ENCODE measurements at regions not wholly inside any gene's neighbourhood (a gene's known extent, or its start where the extent isn't known, plus 50 kb on each side); places are given as distances from the start of the nearest gene placed in this dataset.

DNA sequence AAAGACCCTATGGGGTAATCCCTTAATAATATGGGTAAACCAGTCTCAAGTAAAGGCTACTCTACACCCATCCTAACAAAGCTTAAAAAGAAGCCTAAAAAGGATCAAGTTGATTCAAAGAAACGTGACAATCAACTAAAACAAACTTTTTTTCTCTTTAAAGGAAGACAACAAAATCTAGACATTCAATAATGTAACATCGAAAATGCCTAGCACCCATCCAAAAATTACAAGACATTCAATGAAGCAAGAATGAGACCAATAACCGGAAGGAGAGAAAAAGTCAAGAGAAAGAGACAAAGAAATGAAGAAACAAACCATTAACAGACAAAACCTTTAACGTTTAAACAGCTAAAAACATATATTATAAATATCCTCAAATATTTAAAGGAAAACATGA lies 143.8 kb upstream of the VASH1 start:
- H3K4me2 ChIP-seq (ENCODE audit: low read length), result no peak overlapping the region
- no peak for DNase-seq (ENCODE audit: low spot score)
- no peaks in the 10 kb centered on the region for H4K20me1 ChIP-seq (ENCODE audit: insufficient read depth, low read length)
- ChIA-PET CTCF (ENCODE audit: unreplicated experiment) (no interaction called here), POLR2A (no interaction called here)
- H3K4me1 ChIP-seq (ENCODE audit: insufficient read depth, low read length, poor library complexity, severe bottlenecking), result no peaks in the 10 kb centered on the region
- TF ChIP-seq, protein P1, sequence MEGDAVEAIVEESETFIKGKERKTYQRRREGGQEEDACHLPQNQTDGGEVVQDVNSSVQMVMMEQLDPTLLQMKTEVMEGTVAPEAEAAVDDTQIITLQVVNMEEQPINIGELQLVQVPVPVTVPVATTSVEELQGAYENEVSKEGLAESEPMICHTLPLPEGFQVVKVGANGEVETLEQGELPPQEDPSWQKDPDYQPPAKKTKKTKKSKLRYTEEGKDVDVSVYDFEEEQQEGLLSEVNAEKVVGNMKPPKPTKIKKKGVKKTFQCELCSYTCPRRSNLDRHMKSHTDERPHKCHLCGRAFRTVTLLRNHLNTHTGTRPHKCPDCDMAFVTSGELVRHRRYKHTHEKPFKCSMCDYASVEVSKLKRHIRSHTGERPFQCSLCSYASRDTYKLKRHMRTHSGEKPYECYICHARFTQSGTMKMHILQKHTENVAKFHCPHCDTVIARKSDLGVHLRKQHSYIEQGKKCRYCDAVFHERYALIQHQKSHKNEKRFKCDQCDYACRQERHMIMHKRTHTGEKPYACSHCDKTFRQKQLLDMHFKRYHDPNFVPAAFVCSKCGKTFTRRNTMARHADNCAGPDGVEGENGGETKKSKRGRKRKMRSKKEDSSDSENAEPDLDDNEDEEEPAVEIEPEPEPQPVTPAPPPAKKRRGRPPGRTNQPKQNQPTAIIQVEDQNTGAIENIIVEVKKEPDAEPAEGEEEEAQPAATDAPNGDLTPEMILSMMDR (conservative IDR thresholded peaks at IDR 0.05; ENCODE audit: low read length), result no peak
- TF ChIP-seq EZH2phosphoT487 (IDR thresholded peaks at IDR 0.05; ENCODE audit: borderline replicate concordance, low read depth, low read length), result no peak
- H3K9me3 ChIP-seq (ENCODE audit: low read length), result no peaks in the 10 kb centered on the region
- H3K27ac ChIP-seq (ENCODE audit: low read depth, low read length, poor library complexity, severe bottlenecking), result no peak overlapping the region
- intact Hi-C loops (cut with micrococcal nuclease; ENCODE audit: unreplicated experiment), result no loop called here
- BruUV-seq (replicated peaks), result no TSS peak
- no peak overlapping the region for H2AFZ ChIP-seq (ENCODE audit: low read length)
- no peaks in the 10 kb centered on the region for H3K9me2 ChIP-seq (ENCODE audit: insufficient read depth, low read length)
- no peaks in the 10 kb centered on the region for H3K36me3 ChIP-seq (ENCODE audit: insufficient read depth, low read length)
- H3K4me3 ChIP-seq (ENCODE audit: low read depth, low read length, poor library complexity, severe bottlenecking), result no peak overlapping the region
- H3K79me2 ChIP-seq (ENCODE audit: insufficient read depth, low read depth, low read length), result no peaks in the 10 kb centered on the region

DNA sequence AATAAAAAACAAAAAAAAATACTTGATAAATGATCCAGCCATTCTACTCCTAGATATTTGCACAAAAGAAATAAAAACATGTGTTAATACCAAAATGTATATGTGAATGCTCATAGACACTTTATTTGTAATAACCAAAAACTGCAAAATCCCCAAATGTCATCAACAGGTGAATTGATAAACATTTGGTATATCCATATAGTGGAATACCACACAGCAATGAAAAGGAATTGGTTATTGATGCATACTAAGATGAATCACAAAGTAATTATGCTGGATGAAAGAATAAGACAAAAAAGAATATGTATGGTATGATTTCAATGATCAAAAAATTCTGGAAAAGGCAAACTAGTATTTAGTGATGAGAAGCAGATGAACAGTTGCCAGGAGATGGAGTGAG lies 124.7 kb upstream of the VASH1 start:
- BruUV-seq (replicated peaks), result no TSS peak
- Histone ChIP-seq H3K4me3 (ENCODE audit: low read depth, low read length, poor library complexity, severe bottlenecking) (no peak overlapping the region), H3K27ac (ENCODE audit: low read depth, low read length, poor library complexity, severe bottlenecking) (no peak overlapping the region), H3K9me2 (ENCODE audit: insufficient read depth, low read length) (no peaks in the 10 kb centered on the region), H4K20me1 (ENCODE audit: insufficient read depth, low read length) (no peaks in the 10 kb centered on the region), H2AFZ (ENCODE audit: low read length) (no peak overlapping the region), H3K4me1 (ENCODE audit: insufficient read depth, low read length, poor library complexity, severe bottlenecking) (no peaks in the 10 kb centered on the region), H3K4me2 (ENCODE audit: low read length) (no peak overlapping the region), H3K9me3 (ENCODE audit: low read length) (0 out of 2 replicates have a peak, but pooled peaks cover 6% of the 10 kb centered on the region), H3K36me3 (ENCODE audit: insufficient read depth, low read length) (no peaks in the 10 kb centered on the region), H3K79me2 (ENCODE audit: insufficient read depth, low read depth, low read length) (no peaks in the 10 kb centered on the region)
- DNase-seq (ENCODE audit: low spot score), result no peak
- intact Hi-C loops (cut with micrococcal nuclease; ENCODE audit: unreplicated experiment), result no loop called here
- TF ChIP-seq EZH2phosphoT487 (IDR thresholded peaks at IDR 0.05; ENCODE audit: borderline replicate concordance, low read depth, low read length), result no peak
- TF ChIP-seq, protein P1 (conservative IDR thresholded peaks at IDR 0.05; ENCODE audit: low read length), result no peak
- ChIA-PET CTCF (ENCODE audit: unreplicated experiment) (no interaction called here), POLR2A (no interaction called here)

DNA sequence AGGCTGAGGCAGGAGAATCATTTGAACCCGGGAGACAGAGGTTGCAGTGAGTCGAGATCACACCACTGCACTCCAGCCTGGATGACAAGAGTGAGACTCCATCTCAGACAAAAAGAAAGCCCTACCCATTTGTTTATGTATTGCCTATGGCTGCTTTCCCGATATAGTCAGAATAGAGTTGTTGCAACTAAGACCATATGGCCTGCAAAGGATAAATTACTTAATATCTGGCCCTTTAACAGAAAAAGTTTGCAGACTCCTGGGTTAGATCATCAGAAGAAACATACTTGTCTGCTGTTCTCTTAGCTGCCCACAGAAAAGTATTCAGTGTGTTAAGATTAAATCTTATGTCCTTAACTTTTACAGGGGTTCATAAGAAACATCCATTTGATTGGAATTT lies 122.4 kb upstream of the VASH1 start:
- 0 out of 2 replicates have a peak, but pooled peaks cover 6% of the 10 kb centered on the region for H3K9me3 ChIP-seq (ENCODE audit: low read length)
- CTCF ChIA-PET (ENCODE audit: unreplicated experiment), result no interaction called here
- POLR2A ChIA-PET, result no interaction called here
- H3K9me2 ChIP-seq (ENCODE audit: insufficient read depth, low read length), result no peaks in the 10 kb centered on the region
- no peaks in the 10 kb centered on the region for H3K36me3 ChIP-seq (ENCODE audit: insufficient read depth, low read length)
- no peaks in the 10 kb centered on the region for H3K4me1 ChIP-seq (ENCODE audit: insufficient read depth, low read length, poor library complexity, severe bottlenecking)
- no peak overlapping the region for H3K27ac ChIP-seq (ENCODE audit: low read depth, low read length, poor library complexity, severe bottlenecking)
- H3K4me2 ChIP-seq (ENCODE audit: low read length), result no peak overlapping the region
- no TSS peak for BruUV-seq (replicated peaks)
- no peak for TF ChIP-seq EZH2phosphoT487 (IDR thresholded peaks at IDR 0.05; ENCODE audit: borderline replicate concordance, low read depth, low read length)
- TF ChIP-seq, protein P1 (conservative IDR thresholded peaks at IDR 0.05; ENCODE audit: low read length), result no peak
- H2AFZ ChIP-seq (ENCODE audit: low read length), result no peak overlapping the region
- no peak for DNase-seq (ENCODE audit: low spot score)
- no peaks in the 10 kb centered on the region for H4K20me1 ChIP-seq (ENCODE audit: insufficient read depth, low read length)
- no peak overlapping the region for H3K4me3 ChIP-seq (ENCODE audit: low read depth, low read length, poor library complexity, severe bottlenecking)
- no peaks in the 10 kb centered on the region for H3K79me2 ChIP-seq (ENCODE audit: insufficient read depth, low read depth, low read length)
- intact Hi-C loops (cut with micrococcal nuclease; ENCODE audit: unreplicated experiment), result no loop called here

Measured in OCI-LY7 (cell line).